ENCODE measurements at regions not wholly inside any gene's neighbourhood (a gene's known extent, or its start where the extent isn't known, plus 50 kb on each side); places are given as distances from the start of the nearest gene placed in this dataset.
"Not testable (repeated sequence)": the region's sequence is repeated elsewhere in the genome, so short reads cannot be mapped to it uniquely, and the experiment has no call there.

GRCh38 chr1:194358208-194358581 lies 1171.8 kb upstream of the B3GALT2 start:
- no peak for DNase-seq

- DNase-seq, result not testable (repeated sequence)
Measured at GRCh38 chr1:194357573-194358207, 1171.3 kb upstream of the B3GALT2 start.

- DNase-seq, result no peak
Measured at GRCh38 chr1:194355488-194356106, 1169.2 kb upstream of the B3GALT2 start.

- DNase-seq, result no peak
Measured at GRCh38 chr1:194353121-194353520, 1166.7 kb upstream of the B3GALT2 start.

- no peak for DNase-seq
Measured at GRCh38 chr1:194347200-194347599, 1160.8 kb upstream of the B3GALT2 start.

GRCh38 chr1:194342484-194343262 lies 1156.3 kb upstream of the B3GALT2 start:
- DNase-seq, result no peak

- no peak for DNase-seq
Measured at GRCh38 chr1:194341587-194341986, 1155.2 kb upstream of the B3GALT2 start.

- no peak for DNase-seq
Measured at GRCh38 chr1:194339471-194339870, 1153.1 kb upstream of the B3GALT2 start.

- DNase-seq, result no peak
Measured at GRCh38 chr1:194338241-194338948, 1152.0 kb upstream of the B3GALT2 start.

GRCh38 chr1:194333240-194333639 lies 1146.8 kb upstream of the B3GALT2 start:
- no peak for DNase-seq

- no peak for DNase-seq
Measured at GRCh38 chr1:194331758-194332157, 1145.3 kb upstream of the B3GALT2 start.

GRCh38 chr1:194322751-194323150 lies 1136.3 kb upstream of the B3GALT2 start:
- DNase-seq, result no peak

- no peak for DNase-seq
Measured at GRCh38 chr1:194318790-194319280, 1132.4 kb upstream of the B3GALT2 start.

- no peak for DNase-seq
Measured at GRCh38 chr1:194309697-194310096, 1123.3 kb upstream of the B3GALT2 start.

- DNase-seq, result no peak
Measured at GRCh38 chr1:194309269-194309668, 1122.9 kb upstream of the B3GALT2 start.

- no peak for DNase-seq
Measured at GRCh38 chr1:194300776-194301175, 1114.4 kb upstream of the B3GALT2 start.

- DNase-seq, result no peak
Measured at GRCh38 chr1:194300340-194300739, 1113.9 kb upstream of the B3GALT2 start.

- DNase-seq, result peak; percentile 72
Measured at GRCh38 chr1:194298007-194298598, 1111.7 kb upstream of the B3GALT2 start.

GRCh38 chr1:194297094-194297493 lies 1110.7 kb upstream of the B3GALT2 start:
- no peak for DNase-seq

- DNase-seq, result no peak
Measured at GRCh38 chr1:194296201-194296600, 1109.8 kb upstream of the B3GALT2 start.

- peak; percentile 7 for DNase-seq
Measured at GRCh38 chr1:194295685-194296084, 1109.3 kb upstream of the B3GALT2 start.

GRCh38 chr1:194293851-194294405 lies 1107.5 kb upstream of the B3GALT2 start:
- DNase-seq, result no peak

GRCh38 chr1:194292966-194293365 lies 1106.6 kb upstream of the B3GALT2 start:
- DNase-seq, result no peak
